Activated T-cell treated with anti-CD3 and anti-CD28 coated beads for 24 hours (primary cell): ENCODE measurements at regions not wholly inside any gene's neighbourhood (a gene's known extent, or its start where the extent isn't known, plus 50 kb on each side); places are given as distances from the start of the nearest gene placed in this dataset.
"Not testable (repeated sequence)": the region's sequence is repeated elsewhere in the genome, so short reads cannot be mapped to it uniquely, and the experiment has no call there.

ENCODE experiments used
- DNase-seq: peaks from one replicate; pipeline ENCODE4 v3.0.0-alpha.2; 2020; ENCODE audit warnings: low read depth

- no peak for DNase-seq
Observed at GRCh38 chr3:31289584-31289983, 243.1 kb upstream of the STT3B start.

- DNase-seq, result no peak
Observed at GRCh38 chr3:31290046-31290445, 242.7 kb upstream of the STT3B start.

- no peak for DNase-seq
Observed at GRCh38 chr3:31291818-31292217, 240.9 kb upstream of the STT3B start.

GRCh38 chr3:31294430-31295149, 238.1 kb upstream of the STT3B start:
- DNase-seq, result no peak

GRCh38 chr3:31295150-31295765, 237.5 kb upstream of the STT3B start:
- no peak for DNase-seq

- no peak for DNase-seq
Observed at GRCh38 chr3:31297726-31298298, 234.9 kb upstream of the STT3B start.

- DNase-seq, result no peak
Observed at GRCh38 chr3:31300456-31301443, 232.0 kb upstream of the STT3B start.

- DNase-seq, result no peak
Observed at GRCh38 chr3:31302343-31302742, 230.4 kb upstream of the STT3B start.

GRCh38 chr3:31305340-31305739, 227.4 kb upstream of the STT3B start:
- DNase-seq, result no peak

GRCh38 chr3:31307131-31307785, 225.5 kb upstream of the STT3B start:
- DNase-seq, result no peak

- no peak for DNase-seq
Observed at GRCh38 chr3:31311559-31311958, 221.2 kb upstream of the STT3B start.

- DNase-seq, result no peak
Observed at GRCh38 chr3:31312400-31312799, 220.3 kb upstream of the STT3B start.

GRCh38 chr3:31314258-31314657, 218.5 kb upstream of the STT3B start:
- DNase-seq, result no peak

GRCh38 chr3:31319332-31319731, 213.4 kb upstream of the STT3B start:
- DNase-seq, result no peak

- DNase-seq, result no peak
Observed at GRCh38 chr3:31321620-31322019, 211.1 kb upstream of the STT3B start.

- no peak for DNase-seq
Observed at GRCh38 chr3:31322460-31322859, 210.3 kb upstream of the STT3B start.

- not testable (repeated sequence) for DNase-seq
Observed at GRCh38 chr3:31327826-31328357, 204.8 kb upstream of the STT3B start.

- DNase-seq, result no peak
Observed at GRCh38 chr3:31331278-31331677, 201.4 kb upstream of the STT3B start.

GRCh38 chr3:31341130-31341529, 191.6 kb upstream of the STT3B start:
- DNase-seq, result no peak

- DNase-seq, result no peak
Observed at GRCh38 chr3:31343075-31343474, 189.7 kb upstream of the STT3B start.

GRCh38 chr3:31345581-31345980, 187.1 kb upstream of the STT3B start:
- DNase-seq, result no peak
